ENCODE measurements at regions not wholly inside any gene's neighbourhood (a gene's known extent, or its start where the extent isn't known, plus 50 kb on each side); places are given as distances from the start of the nearest gene placed in this dataset.

- no peak for DNase-seq (ENCODE audit: extremely low read depth, low read depth)
- no peak for TF ChIP-seq CTCF (IDR thresholded peaks at IDR 0.05; ENCODE audit: low read depth, low read length)
Measured at GRCh38 chr17:77681861-77682260, 276.6 kb upstream of the TNRC6C start.

- DNase-seq (ENCODE audit: extremely low read depth, low read depth) = no peak
- no peak for TF ChIP-seq CTCF (IDR thresholded peaks at IDR 0.05; ENCODE audit: low read depth, low read length)
Measured at GRCh38 chr17:77684803-77685798, 273.4 kb upstream of the TNRC6C start.

GRCh38 chr17:77685881-77686486 is 272.5 kb upstream of the TNRC6C start:
- no peak for DNase-seq (ENCODE audit: extremely low read depth, low read depth)
- TF ChIP-seq CTCF (IDR thresholded peaks at IDR 0.05; ENCODE audit: low read depth, low read length) = no peak

- no peak for TF ChIP-seq CTCF (IDR thresholded peaks at IDR 0.05; ENCODE audit: low read depth, low read length)
- DNase-seq (ENCODE audit: extremely low read depth, low read depth) = no peak
Measured at GRCh38 chr17:77686903-77687302, 271.6 kb upstream of the TNRC6C start.

- no peak for DNase-seq (ENCODE audit: extremely low read depth, low read depth)
- no peak for TF ChIP-seq CTCF (IDR thresholded peaks at IDR 0.05; ENCODE audit: low read depth, low read length)
Measured at GRCh38 chr17:77687417-77687816, 271.1 kb upstream of the TNRC6C start.

- TF ChIP-seq CTCF (IDR thresholded peaks at IDR 0.05; ENCODE audit: low read depth, low read length) = no peak
- no peak for DNase-seq (ENCODE audit: extremely low read depth, low read depth)
Measured at GRCh38 chr17:77687921-77688320, 270.6 kb upstream of the TNRC6C start.

GRCh38 chr17:77688369-77688768 is 270.1 kb upstream of the TNRC6C start:
- no peak for DNase-seq (ENCODE audit: extremely low read depth, low read depth)
- TF ChIP-seq CTCF (IDR thresholded peaks at IDR 0.05; ENCODE audit: low read depth, low read length) = no peak

Data from AG09319 (cell line).